GM23248 (cell line): ENCODE measurements at regions not wholly inside any gene's neighbourhood (a gene's known extent, or its start where the extent isn't known, plus 50 kb on each side); places are given as distances from the start of the nearest gene placed in this dataset.

ENCODE experiments used
- EZH2 ChIP-seq: fragments of 200-600 bp; sonication (generic); IDR thresholded peaks from 2 replicates; pipeline ENCODE4 v1.6.1; 2018; ENCODE audit warnings: antibody characterized with exemption, mild to moderate bottlenecking; ENCODE audit not compliant: insufficient read depth, poor library complexity, severe bottlenecking
- EZH2phosphoT487 ChIP-seq: fragments of 200-600 bp; sonication (generic); IDR thresholded peaks from 2 replicates; pipeline ENCODE4 v1.6.1; 2018; ENCODE audit warnings: antibody characterized with exemption, moderate library complexity, mild to moderate bottlenecking, low read depth; ENCODE audit not compliant: insufficient read depth

DNA sequence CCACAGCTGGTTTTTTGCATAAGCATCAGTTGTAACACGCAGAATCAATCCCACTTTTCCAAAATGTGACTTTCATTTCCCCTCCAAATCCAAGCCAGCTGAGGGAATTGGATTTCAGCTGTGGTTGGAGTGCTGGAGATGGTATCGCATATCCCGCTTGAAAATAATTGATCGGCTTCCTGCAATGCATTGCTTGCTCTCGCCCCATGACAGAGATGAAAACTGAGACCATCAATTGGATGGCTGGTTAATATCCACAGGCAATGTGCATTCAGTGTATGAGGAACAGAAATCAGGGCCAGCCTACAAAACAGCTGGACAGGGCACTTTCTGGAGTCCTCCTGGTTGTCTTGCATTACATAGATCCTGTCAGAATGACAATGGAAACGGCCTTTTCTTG lies 135.3 kb downstream of the MAIP1 start:
- TF ChIP-seq EZH2phosphoT487: no peak
- no peak for TF ChIP-seq EZH2
